HepG2 (cell line): ENCODE measurements at regions not wholly inside any gene's neighbourhood (a gene's known extent, or its start where the extent isn't known, plus 50 kb on each side); places are given as distances from the start of the nearest gene placed in this dataset.

Source experiments
- BRD4 ChIP-seq: sonication (generic); formaldehyde crosslinking; IDR thresholded peaks from 2 replicates; pipeline ENCODE4 v1.4.0; 2020; ENCODE audit warnings: missing genetic modification reagents
- E2F1 ChIP-seq: sonication (generic); formaldehyde crosslinking; IDR thresholded peaks from 2 replicates; pipeline ENCODE4 v1.5.0; 2020; ENCODE audit warnings: missing genetic modification reagents
- GATA4 ChIP-seq: sonication (generic); IDR thresholded peaks from 2 replicates; pipeline ENCODE4 v1.6.1; 2016; ENCODE audit warnings: antibody characterized with exemption, low read depth, borderline replicate concordance
- KIAA2018 ChIP-seq: sonication (generic); formaldehyde crosslinking; IDR thresholded peaks from 2 replicates; pipeline ENCODE4 v1.5.0; 2020; ENCODE audit warnings: mild to moderate bottlenecking, missing genetic modification reagents, borderline replicate concordance
- NFIC ChIP-seq: IDR thresholded peaks from 2 replicates; pipeline ENCODE4 v1.6.1; 2012; ENCODE audit warnings: mild to moderate bottlenecking, low read length, inconsistent platforms
- NR3C1 ChIP-seq: sonication (generic); formaldehyde crosslinking; IDR thresholded peaks from 2 replicates; pipeline ENCODE4 v1.4.0; 2020; ENCODE audit warnings: missing genetic modification reagents
- SRSF1 ChIP-seq: fragments of 200-400 bp; formaldehyde crosslinking; optimal IDR thresholded peaks from 2 replicates; pipeline ENCODE3; 2017; ENCODE audit warnings: mild to moderate bottlenecking, low read depth, low read length, moderate library complexity
- ZNF10 ChIP-seq: sonication (generic); formaldehyde crosslinking; IDR thresholded peaks from 2 replicates; pipeline ENCODE4 v1.4.0; 2020; ENCODE audit warnings: mild to moderate bottlenecking, low read depth, missing genetic modification reagents, borderline replicate concordance
- ZNF235 ChIP-seq: sonication (generic); formaldehyde crosslinking; IDR thresholded peaks from 2 replicates; pipeline ENCODE4 v1.8.1; 2023; ENCODE audit warnings: mild to moderate bottlenecking, missing genetic modification reagents, borderline replicate concordance
- ZNF615 ChIP-seq: sonication (generic); formaldehyde crosslinking; IDR thresholded peaks from 2 replicates; pipeline ENCODE4 v1.5.0; 2020; ENCODE audit warnings: mild to moderate bottlenecking, missing genetic modification reagents, borderline replicate concordance
- ZXDC ChIP-seq: sonication (generic); formaldehyde crosslinking; IDR thresholded peaks from 2 replicates; pipeline ENCODE4 v1.5.0; 2020; ENCODE audit warnings: mild to moderate bottlenecking, missing genetic modification reagents
- TF ChIP-seq, protein P1 (sequence below): sonication (generic); formaldehyde crosslinking; IDR thresholded peaks from 2 replicates; pipeline ENCODE4 v1.5.0; 2020; ENCODE audit warnings: mild to moderate bottlenecking, missing genetic modification reagents, moderate library complexity

- TF ChIP-seq GATA4 (no peak), E2F1 (CRISPR knock-in tag) (no peak), ZNF235 (CRISPR knock-in tag) (no peak), NFIC (no peak), SRSF1 (no peak), KIAA2018 (no peak), ZNF10 (CRISPR knock-in tag) (no peak), NR3C1 (CRISPR knock-in tag) (no peak), ZXDC (CRISPR knock-in tag) (no peak), BRD4 (no peak), ZNF615 (CRISPR knock-in tag) (no peak)
- TF ChIP-seq, protein P1, sequence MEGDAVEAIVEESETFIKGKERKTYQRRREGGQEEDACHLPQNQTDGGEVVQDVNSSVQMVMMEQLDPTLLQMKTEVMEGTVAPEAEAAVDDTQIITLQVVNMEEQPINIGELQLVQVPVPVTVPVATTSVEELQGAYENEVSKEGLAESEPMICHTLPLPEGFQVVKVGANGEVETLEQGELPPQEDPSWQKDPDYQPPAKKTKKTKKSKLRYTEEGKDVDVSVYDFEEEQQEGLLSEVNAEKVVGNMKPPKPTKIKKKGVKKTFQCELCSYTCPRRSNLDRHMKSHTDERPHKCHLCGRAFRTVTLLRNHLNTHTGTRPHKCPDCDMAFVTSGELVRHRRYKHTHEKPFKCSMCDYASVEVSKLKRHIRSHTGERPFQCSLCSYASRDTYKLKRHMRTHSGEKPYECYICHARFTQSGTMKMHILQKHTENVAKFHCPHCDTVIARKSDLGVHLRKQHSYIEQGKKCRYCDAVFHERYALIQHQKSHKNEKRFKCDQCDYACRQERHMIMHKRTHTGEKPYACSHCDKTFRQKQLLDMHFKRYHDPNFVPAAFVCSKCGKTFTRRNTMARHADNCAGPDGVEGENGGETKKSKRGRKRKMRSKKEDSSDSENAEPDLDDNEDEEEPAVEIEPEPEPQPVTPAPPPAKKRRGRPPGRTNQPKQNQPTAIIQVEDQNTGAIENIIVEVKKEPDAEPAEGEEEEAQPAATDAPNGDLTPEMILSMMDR (CRISPR knock-in tag): no peak
Measured at GRCh38 chrX:4035874-4036273, 322.4 kb upstream of the PRKX start.
